HG03064 (cell line): ENCODE measurements at regions not wholly inside any gene's neighbourhood (a gene's known extent, or its start where the extent isn't known, plus 50 kb on each side); places are given as distances from the start of the nearest gene placed in this dataset.
"Not testable (repeated sequence)": the region's sequence is repeated elsewhere in the genome, so short reads cannot be mapped to it uniquely, and the experiment has no call there.

Experiments
- ATAC-seq: cut with Tn5 transposase; IDR thresholded peaks from one replicate; pipeline ENCODE4 v1.9.1; 2021; ENCODE audit warnings: low read depth; ENCODE audit not compliant: unreplicated experiment

DNA sequence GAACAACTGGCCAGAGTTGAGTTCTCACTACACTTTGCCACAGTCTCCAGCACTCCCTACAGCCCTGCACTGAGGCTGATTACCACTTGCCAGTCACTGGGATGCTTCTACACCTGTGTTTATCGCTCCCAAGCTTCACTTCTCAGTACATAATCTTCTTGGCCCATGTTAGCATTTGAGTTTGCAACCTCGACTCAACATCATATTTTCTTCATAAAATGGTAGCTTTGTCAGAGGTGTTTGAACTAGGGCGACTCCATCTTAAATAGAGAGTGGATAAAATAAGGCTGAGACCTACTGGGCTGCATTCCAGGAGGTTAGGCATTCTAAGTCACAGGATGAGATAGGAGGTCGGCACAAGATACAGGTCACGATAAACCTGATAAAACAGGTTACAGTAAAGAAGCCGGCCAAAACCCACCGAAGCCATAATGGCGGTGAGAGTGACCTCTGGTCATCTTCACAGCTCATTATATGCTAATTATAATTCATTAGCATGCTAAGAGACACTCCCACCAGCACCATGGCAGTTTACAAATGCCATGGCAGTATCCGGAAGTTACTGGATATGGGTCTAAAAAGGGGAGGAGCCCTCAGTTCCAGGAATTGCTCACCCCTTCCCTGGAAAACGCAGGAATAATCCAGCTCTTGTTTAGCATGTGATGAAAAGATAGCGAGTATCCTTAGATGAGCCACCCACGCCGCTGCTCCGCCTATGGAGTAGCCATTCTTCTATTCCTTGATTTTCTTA is 105.8 kb upstream of the KLF6 start:
- no peak for ATAC-seq

DNA sequence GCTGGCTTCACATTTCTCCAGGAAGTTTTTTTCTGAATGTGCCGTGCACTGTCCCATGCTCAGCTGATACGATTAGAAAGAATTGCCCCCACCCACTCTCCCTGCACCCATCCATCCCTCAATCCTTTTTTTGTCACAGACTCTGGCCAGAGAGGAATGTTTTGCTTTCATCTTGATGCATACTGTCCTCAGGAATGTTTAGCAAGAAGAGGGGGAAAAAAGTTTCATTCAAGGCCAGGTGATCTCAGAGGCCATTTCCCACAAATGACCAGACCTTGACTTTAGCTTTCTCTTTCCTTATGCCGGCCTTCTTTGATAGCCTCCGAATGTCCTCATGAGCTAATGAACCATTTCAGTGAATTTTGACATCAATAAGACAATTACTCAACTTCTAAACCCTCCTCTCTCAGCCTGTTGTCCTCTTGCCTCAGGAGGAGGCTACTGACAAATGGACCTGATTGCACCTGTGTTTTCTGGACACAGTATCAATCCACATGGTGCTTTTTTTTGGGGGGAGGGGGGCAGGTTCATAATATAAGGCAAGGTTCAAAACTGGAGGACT is 105.0 kb upstream of the KLF6 start:
- ATAC-seq = no peak

DNA sequence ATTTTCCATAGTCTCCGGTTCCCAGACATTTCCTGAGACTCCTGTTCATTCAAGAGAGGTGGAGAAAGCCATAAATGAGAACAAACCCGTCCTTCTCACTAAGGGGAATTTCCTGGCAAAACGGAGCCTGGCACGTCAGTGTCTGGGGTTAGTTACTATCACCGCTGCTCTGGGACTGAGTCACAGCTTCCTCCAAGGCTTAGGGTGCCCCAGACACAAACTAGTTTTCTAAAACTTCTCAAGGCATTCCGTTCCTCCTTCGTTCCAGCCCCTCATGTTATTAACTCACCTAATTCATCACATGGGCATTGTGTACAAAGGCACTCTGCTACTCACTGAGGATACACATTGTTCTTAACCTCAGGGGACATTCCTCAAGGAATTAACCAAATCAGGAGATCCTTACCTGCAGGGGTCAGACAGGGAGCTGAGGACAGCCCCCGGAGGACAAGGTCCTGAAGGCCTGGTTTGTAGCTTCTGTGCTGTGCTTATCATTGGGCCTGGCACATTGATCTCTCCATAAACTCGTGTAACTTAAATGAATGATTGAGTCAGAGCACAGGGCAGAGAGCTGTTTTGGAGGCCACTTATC is 103.0 kb upstream of the KLF6 start:
- ATAC-seq = no peak

DNA sequence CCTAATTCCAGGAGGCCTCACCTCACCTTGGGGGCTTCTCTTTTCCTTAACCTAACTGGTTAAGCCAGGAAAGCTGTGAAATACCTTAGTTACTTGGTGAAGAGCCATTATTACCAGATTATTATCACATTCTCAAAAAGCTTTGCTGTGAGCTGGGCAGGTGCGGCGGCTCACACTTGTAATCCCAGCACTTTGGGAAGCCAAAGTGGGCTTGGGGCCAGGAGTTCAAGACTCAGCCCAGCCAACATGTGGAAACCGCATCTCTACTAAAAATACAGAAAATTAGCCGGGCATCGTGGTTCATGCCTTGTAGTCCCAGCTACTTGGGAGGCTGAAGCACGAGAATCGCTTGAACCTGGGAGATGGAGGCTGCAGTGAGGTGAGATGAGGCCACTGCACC is 102.4 kb upstream of the KLF6 start:
- ATAC-seq = no peak

DNA sequence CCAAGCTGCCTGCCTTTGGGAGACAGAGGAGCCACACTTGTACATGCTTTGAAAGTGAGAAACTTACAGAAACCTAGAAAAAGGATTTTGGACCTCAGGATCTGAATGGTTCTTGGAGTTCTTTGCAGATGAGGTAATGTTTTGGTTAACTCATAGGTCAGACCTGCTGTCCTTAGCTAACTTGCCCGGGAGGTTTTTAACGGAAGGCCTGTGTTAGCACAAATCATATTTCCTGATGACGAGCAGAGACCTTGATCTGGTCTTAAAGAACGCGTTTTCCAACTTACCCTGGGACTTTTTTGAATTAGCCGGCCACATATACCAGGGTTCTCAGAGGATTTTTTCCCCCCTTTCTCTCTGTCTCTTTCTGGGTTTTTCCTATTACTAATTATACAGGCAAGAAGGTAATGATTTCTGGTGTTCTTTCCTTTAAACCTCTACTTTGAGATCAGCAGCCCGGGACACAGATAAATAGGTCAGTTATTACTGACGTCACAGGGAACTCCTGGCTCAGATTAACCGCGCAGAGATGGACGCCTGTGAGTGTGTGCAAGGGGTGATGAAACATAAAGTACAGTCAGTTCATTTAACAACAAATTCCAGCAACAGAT is 101.7 kb upstream of the KLF6 start:
- ATAC-seq = no peak

DNA sequence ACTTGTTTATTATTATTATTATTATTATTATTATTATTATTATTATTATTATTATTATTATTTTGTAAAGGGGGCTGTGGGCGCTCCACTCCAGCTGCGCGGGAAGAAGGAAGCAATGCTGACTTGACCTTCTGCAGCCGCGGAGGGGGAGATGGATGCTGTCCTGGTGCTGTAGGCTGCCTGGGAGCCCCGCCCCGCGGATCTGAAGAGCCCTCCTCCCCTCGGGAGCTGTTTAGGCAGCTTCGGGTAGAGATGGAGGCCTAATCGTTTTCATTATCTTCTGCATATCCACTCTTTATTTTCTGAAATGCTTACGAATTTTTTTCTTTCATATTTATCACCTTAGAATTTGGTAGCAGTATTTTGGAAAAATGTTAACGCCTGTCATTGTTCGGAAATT is 101.2 kb upstream of the KLF6 start:
- ATAC-seq = no peak

DNA sequence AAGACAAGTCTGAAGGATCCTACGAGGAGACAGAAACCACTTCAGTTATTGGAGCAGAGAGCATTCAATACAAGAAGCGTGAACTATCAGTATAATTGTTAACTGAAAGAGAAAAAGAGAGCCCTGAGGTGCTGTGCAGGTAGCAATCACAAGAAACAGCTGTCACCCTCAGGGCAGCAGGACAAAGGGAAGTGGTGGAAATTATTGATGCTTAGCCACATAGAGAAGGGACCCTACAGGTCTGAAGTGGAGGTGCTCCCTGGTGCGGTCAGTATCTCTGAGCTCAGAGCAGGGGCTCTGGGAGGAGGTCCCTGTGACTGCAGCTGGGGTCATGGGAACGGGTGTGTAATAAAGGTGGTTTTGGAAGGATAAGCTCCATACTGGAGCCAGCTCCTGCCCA is 97.8 kb upstream of the KLF6 start:
- ATAC-seq = no peak

DNA sequence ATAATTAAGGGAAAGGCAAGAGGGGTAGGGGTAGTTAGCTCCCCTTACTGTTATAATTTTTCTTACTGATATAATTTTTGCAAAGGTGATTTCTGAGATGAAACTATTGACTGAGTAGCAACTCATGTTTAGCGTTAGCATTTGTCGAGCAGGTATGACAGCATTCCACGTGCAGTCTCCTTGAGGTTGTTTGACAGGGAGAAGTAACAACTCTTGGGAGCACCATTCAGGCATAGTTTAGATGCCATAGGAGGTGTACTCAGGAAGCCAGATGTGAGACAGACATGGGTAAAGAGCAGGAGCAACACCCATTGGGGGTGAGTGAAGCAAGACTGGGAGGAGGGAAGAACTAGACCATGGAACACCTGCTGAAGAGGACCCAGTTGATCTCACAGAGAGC is 96.6 kb upstream of the KLF6 start:
- ATAC-seq = no peak

DNA sequence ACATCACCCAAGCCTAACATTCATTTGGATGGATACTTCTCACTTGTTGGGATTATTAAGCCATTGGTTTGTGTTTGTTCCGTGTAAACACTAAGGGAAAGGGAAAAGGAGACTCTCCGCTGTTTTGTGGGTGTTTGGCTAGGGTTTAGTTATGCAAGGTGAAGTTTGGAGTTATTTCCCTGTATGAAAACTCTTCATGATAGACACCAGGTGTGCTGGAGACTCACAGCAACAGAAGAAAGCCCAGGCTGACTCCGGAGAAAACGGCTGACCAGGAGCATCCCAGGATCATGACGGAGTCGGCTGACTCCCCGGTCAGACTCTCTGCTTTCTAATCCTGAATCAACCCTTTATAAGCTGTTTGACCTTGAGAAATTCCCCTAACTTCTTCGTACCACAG is 94.1 kb upstream of the KLF6 start:
- ATAC-seq = no peak

DNA sequence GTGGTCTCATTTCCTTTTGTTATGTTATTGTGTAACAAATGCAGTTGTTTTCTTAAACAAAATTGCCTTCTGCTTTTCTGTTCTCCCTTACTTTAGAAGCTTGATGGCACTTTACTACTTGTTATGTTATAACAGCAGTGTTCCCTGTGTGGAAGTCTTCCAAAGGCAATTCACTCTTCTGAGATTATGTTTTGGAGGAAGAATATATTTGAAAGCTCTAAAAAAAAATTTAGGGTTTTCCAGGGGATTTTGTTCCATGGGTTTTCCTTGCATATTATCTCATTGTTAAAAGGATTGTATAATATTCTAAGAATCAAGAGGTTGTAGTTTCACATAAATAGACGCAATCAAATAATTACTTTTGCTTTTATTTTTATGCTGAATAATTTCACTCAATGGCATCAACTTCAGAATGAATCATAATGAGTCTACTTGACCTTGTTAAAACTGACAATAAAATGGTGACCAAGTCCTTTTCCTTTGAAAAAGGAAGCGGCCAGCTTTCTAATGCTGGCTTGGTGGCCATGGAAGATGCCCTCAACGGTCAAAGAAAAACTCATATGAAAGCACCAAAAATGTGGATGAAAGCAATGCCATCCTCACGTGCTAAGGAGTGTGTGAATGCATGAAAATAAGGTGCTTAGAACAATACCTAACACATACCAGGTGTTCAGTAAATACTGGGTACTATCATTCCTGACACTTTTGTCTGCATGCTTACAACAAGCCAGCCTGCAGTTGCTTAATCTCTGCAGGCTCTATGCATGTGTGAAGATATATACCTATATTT is 92.4 kb upstream of the KLF6 start:
- ATAC-seq = no peak

DNA sequence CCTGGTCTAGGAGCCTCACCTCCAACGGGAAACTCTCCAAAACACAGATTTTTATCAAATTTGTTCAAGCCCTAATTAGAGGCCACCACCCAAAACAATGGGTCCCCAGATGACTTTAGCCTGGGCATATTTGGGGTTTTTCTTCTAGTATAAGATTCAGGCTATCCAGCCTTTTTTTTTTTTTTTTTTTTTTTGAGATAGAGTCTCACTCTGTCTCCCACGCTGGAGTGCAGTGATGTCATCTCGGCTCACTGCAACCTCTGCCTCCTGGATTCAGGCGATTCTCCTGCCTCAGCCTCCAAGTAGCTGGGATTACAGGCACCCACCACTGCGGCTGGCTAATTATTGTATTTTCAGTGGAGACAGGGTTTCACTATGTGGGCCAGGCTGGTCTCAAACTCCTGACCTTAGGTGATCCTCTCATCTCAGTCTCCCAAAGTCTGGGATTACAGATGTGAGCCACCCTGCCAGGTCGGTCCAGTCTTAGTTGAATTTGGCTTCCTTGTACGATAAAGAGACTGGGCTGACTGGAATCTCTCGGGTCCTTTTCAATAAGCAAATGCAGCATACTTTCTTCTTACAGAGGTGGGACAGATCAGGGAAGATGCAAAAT is 91.4 kb upstream of the KLF6 start:
- no peak for ATAC-seq

DNA sequence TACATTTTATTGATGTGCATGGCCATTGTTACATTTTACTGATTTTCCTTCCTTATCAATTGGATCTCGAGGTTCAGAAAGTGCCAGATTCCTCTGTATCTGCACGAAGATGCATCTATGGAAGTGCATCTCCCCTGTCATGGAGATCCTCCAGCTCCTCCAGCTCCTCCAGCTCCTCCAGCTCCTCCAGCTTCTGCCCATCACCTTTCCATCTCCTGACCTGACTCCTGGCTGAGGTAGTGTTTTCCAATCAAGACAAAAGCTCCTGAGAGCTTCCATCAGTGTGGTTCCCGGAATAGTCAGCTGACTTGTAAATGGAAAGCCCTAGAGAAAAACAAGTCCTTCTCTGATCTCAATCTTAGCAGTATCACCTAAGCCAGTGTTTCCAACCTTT is 90.8 kb upstream of the KLF6 start:
- no peak for ATAC-seq

DNA sequence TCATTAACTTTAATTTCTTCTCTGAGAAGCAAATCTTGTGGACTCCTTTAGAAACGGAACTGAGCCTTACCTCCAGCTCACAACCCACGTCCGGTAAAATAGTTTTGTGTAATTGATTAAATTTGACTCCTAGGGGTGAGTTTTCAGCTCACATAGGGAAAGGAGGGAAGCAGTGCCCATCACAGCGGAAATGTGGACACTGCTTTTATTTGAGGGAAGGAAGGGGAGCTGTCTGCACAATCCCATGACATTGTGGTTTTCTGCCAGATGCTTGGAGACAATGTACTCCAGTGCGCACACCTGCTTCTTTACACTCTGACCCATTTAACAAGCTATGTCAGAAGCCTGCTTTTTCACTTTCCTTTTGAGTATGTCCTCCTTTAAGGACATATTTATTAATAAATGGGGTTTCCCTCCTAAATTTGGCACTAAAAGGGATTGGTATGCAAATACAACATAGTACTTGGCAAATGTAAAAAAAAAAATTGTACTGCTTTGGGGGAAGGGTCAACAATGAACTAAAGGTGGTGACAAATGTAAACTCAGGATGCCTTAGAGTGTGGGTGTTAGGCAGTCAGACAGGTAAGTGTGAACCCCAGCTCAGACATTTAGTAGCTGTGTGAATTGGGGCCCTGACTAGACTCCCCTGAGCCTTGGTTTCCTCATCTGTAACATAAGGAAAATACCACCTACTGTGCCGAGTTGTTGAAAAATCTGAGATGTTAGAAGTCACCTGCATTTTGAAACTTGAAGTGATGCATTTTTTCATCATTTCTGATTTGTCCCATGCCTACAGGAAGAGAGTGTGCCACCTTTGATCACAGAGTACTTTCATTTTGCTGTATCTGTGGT is 90.2 kb upstream of the KLF6 start:
- peak; percentile 64 for ATAC-seq

DNA sequence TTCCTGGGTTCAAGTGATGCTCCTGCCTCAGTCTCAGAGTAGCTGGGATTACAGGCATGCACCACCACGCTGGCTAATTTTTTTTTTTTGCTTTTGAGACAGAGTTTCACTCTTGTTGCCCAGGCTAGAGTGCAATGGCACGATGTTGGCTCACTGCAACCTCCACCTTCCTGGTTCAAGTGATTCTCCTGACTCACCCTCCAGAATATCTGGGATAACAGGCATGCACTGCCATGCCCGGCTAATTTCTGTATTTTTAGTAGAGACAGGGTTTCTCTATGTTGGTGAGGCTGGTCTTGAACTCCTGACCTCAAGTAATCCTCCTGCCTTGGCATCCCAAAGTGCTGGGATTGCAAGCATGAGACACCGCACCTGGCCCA is 89.6 kb upstream of the KLF6 start:
- not testable (repeated sequence) for ATAC-seq

DNA sequence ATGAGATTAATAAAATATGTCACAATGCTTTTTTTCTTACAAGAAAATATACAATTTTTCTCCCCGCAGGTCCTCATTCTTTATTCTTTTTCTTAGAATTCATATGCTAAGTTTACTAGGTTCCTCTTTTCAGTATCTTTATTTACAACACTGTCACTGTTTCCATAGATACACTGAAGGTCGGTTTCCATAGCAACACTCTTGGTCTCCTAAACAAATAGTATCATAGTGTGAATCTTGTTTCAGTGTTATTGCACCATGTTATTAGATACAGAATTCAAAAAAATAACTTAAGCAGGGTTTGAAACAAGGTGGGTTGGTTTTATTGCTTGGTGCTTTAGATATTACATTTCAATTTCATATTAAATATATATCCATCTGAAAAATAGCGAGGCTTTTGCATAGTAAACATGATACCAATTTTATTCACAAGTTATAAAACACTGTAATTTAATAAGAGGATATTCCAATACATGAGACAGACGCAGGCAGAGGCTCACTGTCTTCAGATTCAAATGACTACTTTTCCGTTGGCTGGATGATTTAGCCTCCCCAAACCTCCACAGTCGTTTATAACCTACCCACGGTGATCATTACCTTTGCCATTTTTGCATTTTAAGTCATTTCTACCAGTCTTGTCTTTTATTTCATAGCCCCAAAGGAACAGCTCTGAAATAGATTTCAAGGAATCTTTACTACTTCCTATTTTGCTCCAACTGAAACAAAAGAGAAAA is 88.9 kb upstream of the KLF6 start:
- peak; percentile 51 for ATAC-seq

DNA sequence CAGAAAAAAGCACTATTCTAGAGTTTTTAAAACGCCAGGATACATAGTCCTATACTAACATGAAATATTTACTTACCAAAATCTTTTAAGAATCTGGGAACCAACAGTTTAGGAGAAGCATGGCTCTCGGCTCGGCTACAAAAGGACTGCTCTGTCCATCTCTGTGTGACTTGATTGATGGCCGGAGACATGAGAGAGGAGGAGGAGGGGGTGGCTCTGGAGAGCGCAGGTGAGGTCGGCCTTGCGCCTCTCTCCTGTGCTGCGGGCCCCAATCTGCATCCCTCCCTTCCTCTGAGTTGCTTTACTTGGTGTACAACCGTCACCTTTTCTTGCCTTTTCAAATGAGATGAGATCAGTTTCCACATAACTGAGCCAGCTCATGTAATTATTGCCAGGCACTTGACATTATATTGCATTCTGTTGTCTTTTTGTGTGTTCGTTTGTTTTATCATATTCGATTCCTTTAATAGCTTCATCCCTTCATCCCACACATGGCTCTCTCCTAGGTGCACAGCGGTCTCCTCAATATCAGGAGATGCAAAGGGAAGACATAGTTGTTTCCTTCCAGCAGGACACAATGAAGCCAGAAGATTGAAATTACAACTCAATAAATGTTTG is 87.8 kb upstream of the KLF6 start:
- no peak for ATAC-seq

DNA sequence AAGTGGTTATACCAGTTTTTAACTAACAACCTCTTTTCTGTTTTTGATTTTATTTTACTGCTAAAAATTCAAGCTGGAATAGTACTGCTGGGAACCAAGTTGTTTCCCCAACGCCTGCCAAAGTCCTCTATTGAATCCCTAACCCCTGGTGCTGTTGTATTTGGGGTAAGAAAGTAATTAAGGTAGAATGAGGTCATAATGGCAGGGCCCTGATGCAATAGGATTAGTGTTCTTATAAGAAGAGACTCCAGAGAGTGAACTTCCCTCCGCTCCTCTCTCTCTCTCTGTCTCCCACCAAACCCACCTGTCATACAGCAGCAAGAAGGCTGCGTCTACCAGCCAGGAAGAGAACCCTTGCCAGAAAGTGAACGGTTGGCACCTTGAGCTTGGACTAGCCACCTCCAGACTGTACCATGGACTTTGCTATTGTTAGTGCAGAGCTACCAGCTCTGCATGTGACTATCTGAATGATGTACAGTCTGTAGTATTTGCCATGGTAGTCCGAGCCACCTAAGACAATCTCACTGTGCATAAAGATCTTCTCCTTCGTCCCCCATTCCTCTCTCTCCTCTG is 86.5 kb upstream of the KLF6 start:
- ATAC-seq = no peak

DNA sequence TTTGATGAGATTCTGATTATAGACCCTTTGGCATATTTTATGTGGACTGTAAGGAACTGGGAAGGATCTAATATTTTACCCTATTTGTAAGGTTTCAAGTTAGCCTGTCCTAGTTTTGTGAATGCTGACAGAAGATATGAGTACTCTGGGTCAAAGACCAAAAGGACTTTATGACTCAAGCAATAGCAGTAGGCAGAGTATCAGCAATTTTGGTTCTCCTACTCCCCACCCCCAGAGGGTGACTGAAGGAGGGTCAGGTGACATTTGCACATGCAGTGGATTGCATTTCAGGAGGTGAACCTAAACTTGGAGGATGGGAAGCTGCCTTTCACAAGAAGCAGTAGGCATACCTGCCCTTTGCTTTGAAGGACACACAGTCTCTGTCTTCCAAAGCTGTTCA is 84.0 kb upstream of the KLF6 start:
- no peak for ATAC-seq
